HL-60 (cell line): ENCODE measurements at regions not wholly inside any gene's neighbourhood (a gene's known extent, or its start where the extent isn't known, plus 50 kb on each side); places are given as distances from the start of the nearest gene placed in this dataset.

ENCODE experiments used
- CTCF ChIP-seq: IDR thresholded peaks from one replicate; pipeline ENCODE4 v1.5.1; 2011; ENCODE audit warnings: low read length, control low read depth, inconsistent platforms; ENCODE audit not compliant: insufficient read depth
- GABPA ChIP-seq: IDR thresholded peaks from 2 replicates; pipeline ENCODE4 v1.6.1; 2012; ENCODE audit warnings: low read depth

GRCh38 chr7:113784956-113785355, 133.9 kb downstream of the PPP1R3A start:
- TF ChIP-seq GABPA (no peak), CTCF (no peak)
